CD4-positive, CD25-positive, alpha-beta regulatory T cell (primary cell): ENCODE measurements at regions not wholly inside any gene's neighbourhood (a gene's known extent, or its start where the extent isn't known, plus 50 kb on each side); places are given as distances from the start of the nearest gene placed in this dataset.

Experiments
- ATAC-seq, 2 donors: fragments of 150-1000 bp; cut with Tn5 transposase; one replicate each; pipeline ENCODE4 v1.10.0; 2021; ENCODE audit warnings: low read depth in 2 of 2, moderate number of reproducible peaks in 2 of 2, moderate library complexity in 1 of 2
- DNase-seq, 3 donors: peaks; one replicate each; pipeline versions ENCODE4 v3.0.0 to v3.0.0-alpha.2; 2012 to 2022; ENCODE audit warnings: mixed read lengths in 1 of 3
- H3K27ac ChIP-seq: one replicate; pipeline ENCODE4 v1.7.0; 2013; ENCODE audit warnings: mild to moderate bottlenecking, low read length; ENCODE audit not compliant: insufficient read depth, poor library complexity, severe bottlenecking
- H3K27me3 ChIP-seq: one replicate; pipeline ENCODE4 v1.7.0; 2013; ENCODE audit warnings: low read length; ENCODE audit not compliant: control insufficient read depth, insufficient read depth
- H3K36me3 ChIP-seq: one replicate; pipeline ENCODE4 v1.7.0; 2013; ENCODE audit warnings: mild to moderate bottlenecking, low read length, moderate library complexity; ENCODE audit not compliant: control insufficient read depth, insufficient read depth
- H3K4me1 ChIP-seq: 2 replicates; pipeline ENCODE4 v1.7.0; 2013; ENCODE audit warnings: mild to moderate bottlenecking, low read length; ENCODE audit not compliant: insufficient read depth, control insufficient read depth, poor library complexity, severe bottlenecking
- H3K4me3 ChIP-seq: one replicate; pipeline ENCODE4 v1.7.0; 2013; ENCODE audit warnings: low read depth, mild to moderate bottlenecking, low read length, moderate library complexity
- H3K9me3 ChIP-seq, 2 experiments: 1 replicate in 1 of 2; 2 replicates in 1 of 2; pipeline ENCODE4 v1.7.0; 2013; ENCODE audit warnings: low read length in 2 of 2, mild to moderate bottlenecking in 1 of 2, moderate library complexity in 1 of 2; ENCODE audit not compliant: control insufficient read depth in 2 of 2
- H3K27ac Mint-ChIP-seq, 3 donors: one replicate each; pipeline ENCODE4 v1.8.0; 2020 to 2022; ENCODE audit warnings: mild to moderate bottlenecking in 3 of 3, mixed read lengths in 3 of 3, moderate library complexity in 2 of 3
- H3K27me3 Mint-ChIP-seq: one replicate; pipeline ENCODE4 v1.8.0; 2022; ENCODE audit warnings: mild to moderate bottlenecking, mixed read lengths
- H3K36me3 Mint-ChIP-seq: one replicate; pipeline ENCODE4 v1.8.0; 2020; ENCODE audit warnings: mixed read lengths
- H3K4me1 Mint-ChIP-seq, 4 donors: one replicate each; pipeline ENCODE4 v1.8.0; 2020 to 2022; ENCODE audit warnings: mixed read lengths in 4 of 4, mild to moderate bottlenecking in 1 of 4
- H3K4me3 Mint-ChIP-seq, 4 donors: one replicate each; pipeline ENCODE4 v1.8.0; 2020 to 2022; ENCODE audit warnings: mild to moderate bottlenecking in 4 of 4, mixed read lengths in 4 of 4, moderate library complexity in 3 of 4
- H3K9me3 Mint-ChIP-seq, 7 donors: one replicate each; pipeline ENCODE4 v1.8.0; 2020 to 2022; ENCODE audit warnings: mixed read lengths in 7 of 7, mild to moderate bottlenecking in 3 of 7, moderate library complexity in 2 of 7

DNA sequence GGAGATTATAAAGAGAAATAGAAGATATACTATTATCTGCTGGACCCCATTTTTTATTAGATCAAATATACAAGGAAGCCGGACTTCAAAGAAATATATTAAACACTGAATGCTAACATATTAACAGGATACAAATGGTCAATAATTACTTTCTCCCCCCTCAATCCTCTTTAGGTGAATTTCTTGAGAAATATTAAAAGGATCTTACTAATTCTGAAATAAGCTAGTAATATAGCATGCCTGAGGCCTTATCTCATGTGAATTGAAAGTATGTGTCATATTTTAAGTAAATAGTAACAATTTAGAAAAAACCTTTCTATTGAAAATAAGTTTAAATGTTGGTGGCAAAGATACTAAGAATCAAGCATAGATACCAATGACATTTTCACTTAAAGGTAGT lies 954.7 kb upstream of the MAN1A1 start:
- Mint-ChIP-seq H3K27ac (no peak overlapping the region), H3K4me1 (no peaks in the 10 kb centered on the region), H3K36me3 (no peaks in the 10 kb centered on the region), H3K9me3 (peaks cover 0 to 6% (median 0%) of the 10 kb centered on the region in 7 donors), H3K27me3 (no peaks in the 10 kb centered on the region), H3K4me3 (no peak overlapping the region)
- Histone ChIP-seq H3K9me3 (no peaks in the 10 kb centered on the region), H3K27me3 (no peaks in the 10 kb centered on the region), H3K27ac (no peak overlapping the region), H3K36me3 (no peaks in the 10 kb centered on the region), H3K4me3 (no peak overlapping the region), H3K4me1 (no peaks in the 10 kb centered on the region)
- ATAC-seq (no peak), DNase-seq (no peak)

DNA sequence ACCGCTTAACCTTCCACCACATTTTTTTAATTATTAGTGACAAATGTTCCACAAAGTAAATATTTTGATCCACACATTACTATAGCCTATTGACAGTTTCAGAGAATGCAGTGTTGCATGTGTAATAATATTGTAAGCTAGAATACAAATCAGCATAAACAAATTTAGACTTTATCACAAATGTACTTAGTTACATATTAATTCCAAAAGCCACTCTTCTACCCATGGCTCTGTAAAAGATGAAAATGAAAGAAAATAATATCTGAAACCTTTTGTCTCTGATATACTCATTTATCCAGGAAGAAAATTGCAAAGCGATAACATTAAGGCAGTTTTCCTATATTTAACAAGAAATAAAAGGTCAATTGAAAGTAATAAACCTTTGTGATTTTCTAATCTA lies 954.0 kb upstream of the MAN1A1 start:
- Histone ChIP-seq H3K27ac (no peak overlapping the region), H3K4me3 (no peak overlapping the region), H3K36me3 (no peaks in the 10 kb centered on the region), H3K9me3 (no peaks in the 10 kb centered on the region), H3K4me1 (no peaks in the 10 kb centered on the region), H3K27me3 (no peaks in the 10 kb centered on the region)
- Mint-ChIP-seq H3K4me3 (no peak overlapping the region), H3K4me1 (no peaks in the 10 kb centered on the region), H3K27ac (no peak overlapping the region), H3K9me3 (peaks cover 0 to 6% (median 0%) of the 10 kb centered on the region in 7 donors), H3K27me3 (no peaks in the 10 kb centered on the region), H3K36me3 (no peaks in the 10 kb centered on the region)
- DNase-seq (no peak), ATAC-seq (no peak)

DNA sequence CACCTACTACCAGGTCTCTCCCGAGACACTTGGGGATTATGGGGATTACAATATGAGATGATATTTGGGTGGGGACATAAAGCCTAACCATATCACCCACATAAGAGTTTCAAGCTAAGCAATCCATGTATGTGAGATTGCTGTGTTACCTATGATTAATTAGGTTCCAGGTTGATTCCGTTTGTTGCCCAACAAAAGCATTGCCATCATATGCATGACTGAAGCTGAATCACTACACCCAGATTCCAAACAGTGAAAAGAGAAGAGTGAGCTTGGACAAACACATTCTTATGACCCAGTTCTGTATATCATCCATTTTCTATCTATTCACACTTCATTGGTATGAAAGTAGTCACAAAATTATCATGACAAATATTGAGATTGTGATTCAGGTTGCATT lies 952.5 kb upstream of the MAN1A1 start:
- Histone ChIP-seq H3K27me3 (no peaks in the 10 kb centered on the region), H3K36me3 (no peaks in the 10 kb centered on the region), H3K27ac (no peak overlapping the region), H3K9me3 (no peaks in the 10 kb centered on the region), H3K4me3 (no peak overlapping the region), H3K4me1 (no peaks in the 10 kb centered on the region)
- H3K36me3 Mint-ChIP-seq: no peaks in the 10 kb centered on the region
- no peaks in the 10 kb centered on the region for H3K4me1 Mint-ChIP-seq
- no peaks in the 10 kb centered on the region for H3K27me3 Mint-ChIP-seq
- no peak overlapping the region for H3K27ac Mint-ChIP-seq
- no peak overlapping the region for H3K4me3 Mint-ChIP-seq
- H3K9me3 Mint-ChIP-seq: peaks cover 0 to 6% (median 1%) of the 10 kb centered on the region in 7 donors
- ATAC-seq (no peak), DNase-seq (no peak)

DNA sequence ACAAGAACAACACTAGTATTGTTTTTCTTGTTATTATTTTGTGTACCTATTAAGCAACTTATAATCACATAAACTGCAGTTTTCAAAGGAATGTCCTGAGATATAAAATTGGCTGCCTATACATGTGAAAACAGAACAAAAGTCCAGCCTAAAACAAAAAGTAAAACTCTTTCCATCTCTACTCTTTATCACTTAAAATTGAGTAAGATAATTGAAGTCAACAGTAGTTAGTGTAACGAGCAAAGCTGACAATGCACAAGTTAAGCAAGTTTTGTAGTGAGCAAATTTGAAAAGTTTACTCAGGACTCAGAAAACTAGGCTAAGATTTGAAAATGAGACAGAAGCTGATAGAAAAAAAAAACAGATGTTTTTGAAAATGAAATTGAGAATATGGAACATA lies 941.4 kb upstream of the MAN1A1 start:
- Histone ChIP-seq H3K27me3 (no peaks in the 10 kb centered on the region), H3K27ac (no peak overlapping the region), H3K4me1 (no peaks in the 10 kb centered on the region), H3K4me3 (no peak overlapping the region), H3K9me3 (no peaks in the 10 kb centered on the region), H3K36me3 (no peaks in the 10 kb centered on the region)
- H3K4me1 Mint-ChIP-seq: no peaks in the 10 kb centered on the region
- ATAC-seq: no peak
- no peak overlapping the region for H3K27ac Mint-ChIP-seq
- no peak for DNase-seq
- H3K36me3 Mint-ChIP-seq: no peaks in the 10 kb centered on the region
- H3K27me3 Mint-ChIP-seq: no peaks in the 10 kb centered on the region
- H3K4me3 Mint-ChIP-seq: no peak overlapping the region
- H3K9me3 Mint-ChIP-seq: peaks cover 0 to 22% (median 3%) of the 10 kb centered on the region in 7 donors

DNA sequence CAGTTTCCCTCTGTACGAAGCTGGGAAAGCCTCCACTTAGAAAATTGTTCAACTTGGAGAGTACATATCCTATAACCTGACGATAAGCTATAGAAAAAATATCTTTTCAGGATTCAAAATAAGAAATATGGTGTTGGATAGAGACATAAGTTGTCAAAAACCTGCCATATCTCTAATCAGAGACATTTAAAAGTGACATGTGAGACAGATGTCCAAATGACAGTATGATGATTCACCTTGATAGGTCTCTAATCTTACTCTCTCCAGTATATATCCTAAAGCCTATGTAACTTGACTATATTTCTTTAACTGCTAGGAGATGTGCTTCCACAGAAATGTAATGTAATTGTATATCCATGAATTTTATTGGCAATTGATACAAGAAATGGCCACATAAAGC lies 932.4 kb upstream of the MAN1A1 start:
- H3K36me3 Mint-ChIP-seq: no peaks in the 10 kb centered on the region
- no peak for DNase-seq
- no peak overlapping the region for H3K4me3 Mint-ChIP-seq
- H3K4me3 ChIP-seq: no peak overlapping the region
- no peaks in the 10 kb centered on the region for H3K27me3 Mint-ChIP-seq
- no peak overlapping the region for H3K27ac Mint-ChIP-seq
- H3K4me1 Mint-ChIP-seq: no peaks in the 10 kb centered on the region
- no peaks in the 10 kb centered on the region for H3K36me3 ChIP-seq
- H3K9me3 ChIP-seq: no peaks in the 10 kb centered on the region
- H3K27ac ChIP-seq: no peak overlapping the region
- H3K27me3 ChIP-seq: no peaks in the 10 kb centered on the region
- no peaks in the 10 kb centered on the region for H3K9me3 Mint-ChIP-seq
- ATAC-seq: no peak
- no peaks in the 10 kb centered on the region for H3K4me1 ChIP-seq

DNA sequence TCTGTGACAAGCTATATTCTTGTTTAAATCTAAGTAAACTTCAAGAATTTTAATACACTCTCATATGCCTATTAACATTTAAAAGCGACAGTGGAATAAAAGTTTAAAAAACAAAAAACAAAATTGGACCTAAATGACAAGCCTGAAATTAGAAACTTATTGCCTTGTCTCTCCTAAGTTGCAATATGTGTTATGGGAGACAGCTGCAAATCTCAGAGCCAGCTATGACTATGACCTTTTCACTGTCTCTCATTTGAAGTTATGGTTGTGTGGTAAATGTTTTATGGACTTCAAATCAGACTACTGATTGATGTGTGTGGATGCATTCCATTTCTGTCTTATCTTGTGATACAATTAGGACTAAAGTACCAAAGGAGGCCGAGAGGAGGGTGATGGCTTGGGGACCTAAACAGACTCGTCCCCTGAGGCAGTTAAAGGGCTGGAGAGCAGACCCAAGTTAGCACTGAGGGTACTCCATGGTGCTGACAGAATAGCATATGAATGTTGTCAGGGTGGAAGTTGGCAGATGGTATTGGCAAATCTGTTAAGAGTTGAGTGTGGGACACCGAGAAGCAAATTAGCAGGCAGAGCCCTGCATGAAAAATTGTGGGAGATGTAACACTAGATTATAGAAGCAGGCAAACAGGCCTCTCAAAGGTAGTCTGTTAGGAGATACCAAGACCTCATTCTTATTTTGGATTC lies 930.1 kb upstream of the MAN1A1 start:
- no peak overlapping the region for H3K27ac ChIP-seq
- Mint-ChIP-seq H3K36me3 (no peaks in the 10 kb centered on the region), H3K4me3 (no peak overlapping the region), H3K4me1 (no peaks in the 10 kb centered on the region), H3K27me3 (no peaks in the 10 kb centered on the region), H3K9me3 (no peaks in the 10 kb centered on the region), H3K27ac (no peak overlapping the region)
- H3K9me3 ChIP-seq: no peaks in the 10 kb centered on the region
- no peaks in the 10 kb centered on the region for H3K27me3 ChIP-seq
- no peaks in the 10 kb centered on the region for H3K4me1 ChIP-seq
- H3K36me3 ChIP-seq: no peaks in the 10 kb centered on the region
- ATAC-seq (no peak), DNase-seq (no peak)
- no peak overlapping the region for H3K4me3 ChIP-seq

DNA sequence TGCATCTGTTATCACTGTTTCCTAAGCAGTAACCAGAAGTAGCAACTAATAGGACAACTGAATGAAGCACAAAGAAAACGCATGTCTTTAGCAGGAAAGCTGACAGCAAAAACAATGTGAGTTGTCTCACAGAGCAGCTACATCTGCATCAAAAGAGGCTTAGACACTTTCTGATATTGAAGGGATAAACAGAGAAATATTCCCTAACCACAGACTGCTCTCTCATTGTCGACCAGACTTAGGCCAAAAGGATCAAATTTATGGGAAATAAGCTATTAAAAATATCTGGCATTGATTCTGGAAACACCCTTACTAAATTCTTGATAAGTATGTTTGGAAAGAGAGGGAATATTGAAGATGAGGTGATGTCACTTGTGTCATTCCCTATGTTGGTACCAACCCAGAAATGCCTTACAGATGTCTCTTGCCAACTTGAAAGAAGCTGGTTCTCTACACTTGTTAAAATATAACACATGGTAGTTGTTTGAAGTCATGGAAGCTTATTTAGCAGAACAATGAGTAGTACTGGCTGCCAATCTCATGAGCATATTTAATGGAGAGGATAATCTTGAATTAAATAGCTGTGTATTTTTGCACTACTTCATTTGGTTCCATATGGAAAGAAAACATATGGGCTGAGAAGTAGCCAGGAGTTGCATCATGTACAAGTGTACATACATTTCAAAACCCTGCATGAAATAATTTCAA lies 929.3 kb upstream of the MAN1A1 start:
- no peaks in the 10 kb centered on the region for H3K9me3 ChIP-seq
- Mint-ChIP-seq H3K4me3 (no peak overlapping the region), H3K27ac (no peak overlapping the region), H3K27me3 (no peaks in the 10 kb centered on the region), H3K9me3 (peaks cover 0 to 2% (median 0%) of the 10 kb centered on the region in 7 donors), H3K4me1 (no peaks in the 10 kb centered on the region), H3K36me3 (no peaks in the 10 kb centered on the region)
- ATAC-seq: no peak
- DNase-seq: no peak
- no peaks in the 10 kb centered on the region for H3K4me1 ChIP-seq
- H3K27ac ChIP-seq: no peak overlapping the region
- no peaks in the 10 kb centered on the region for H3K27me3 ChIP-seq
- H3K36me3 ChIP-seq: no peaks in the 10 kb centered on the region
- no peak overlapping the region for H3K4me3 ChIP-seq

DNA sequence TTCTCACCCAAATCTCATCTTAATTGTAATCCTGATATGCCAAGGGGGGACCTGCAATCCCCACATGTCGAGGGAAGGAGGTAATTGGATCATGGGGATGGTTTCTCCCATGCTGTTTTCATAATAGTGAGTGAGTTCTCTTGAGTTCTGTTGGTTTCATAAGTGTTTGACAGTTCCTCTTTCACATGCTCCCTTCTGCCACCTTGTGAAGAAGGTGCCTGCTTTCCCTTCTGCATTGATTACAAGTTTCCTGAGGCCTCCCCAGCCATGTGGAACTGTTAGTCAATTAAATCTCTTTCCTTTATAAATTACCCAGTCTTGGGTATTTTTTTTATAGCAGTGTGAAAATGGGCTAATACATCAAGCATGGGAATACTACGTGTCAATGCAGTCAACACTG lies 925.0 kb upstream of the MAN1A1 start:
- Histone ChIP-seq H3K27ac (no peak overlapping the region), H3K36me3 (no peaks in the 10 kb centered on the region), H3K9me3 (no peaks in the 10 kb centered on the region), H3K4me1 (no peaks in the 10 kb centered on the region), H3K27me3 (no peaks in the 10 kb centered on the region), H3K4me3 (no peak overlapping the region)
- Mint-ChIP-seq H3K4me3 (no peak overlapping the region), H3K27ac (no peak overlapping the region), H3K4me1 (no peaks in the 10 kb centered on the region), H3K36me3 (no peaks in the 10 kb centered on the region), H3K9me3 (peaks cover 0 to 12% (median 2%) of the 10 kb centered on the region in 7 donors), H3K27me3 (no peaks in the 10 kb centered on the region)
- DNase-seq: no peak
- no peak for ATAC-seq
